Activated naive CD4-positive, alpha-beta T cell treated with anti-CD3 and anti-CD28 coated beads for 36 hours (primary cell): ENCODE measurements at regions not wholly inside any gene's neighbourhood (a gene's known extent, or its start where the extent isn't known, plus 50 kb on each side); places are given as distances from the start of the nearest gene placed in this dataset.

ENCODE experiments used
- CTCF ChIA-PET: fragments of 350-600 bp; sonication (Branson Sonifier 250); formaldehyde crosslinking; loops from one replicate; lab custom pipeline; 2021; ENCODE audit warnings: antibody characterized with exemption; lab: Charles Lee
- DNase-seq: peaks from one replicate; pipeline ENCODE4 v3.0.0-alpha.2; 2020
- H3K27ac Mint-ChIP-seq: one replicate; pipeline ENCODE4 v1.8.0; 2021; ENCODE audit warnings: mild to moderate bottlenecking, mixed read lengths
- H3K27me3 Mint-ChIP-seq: one replicate; pipeline ENCODE4 v1.8.0; 2021; ENCODE audit warnings: low read depth, mixed read lengths
- H3K36me3 Mint-ChIP-seq: one replicate; pipeline ENCODE4 v1.8.0; 2021; ENCODE audit warnings: low read depth, mixed read lengths
- H3K4me1 Mint-ChIP-seq: one replicate; pipeline ENCODE4 v1.8.0; 2021; ENCODE audit warnings: low read depth, mixed read lengths
- H3K4me3 Mint-ChIP-seq: one replicate; pipeline ENCODE4 v1.8.0; 2021; ENCODE audit warnings: mild to moderate bottlenecking, moderate library complexity, mixed read lengths
- H3K9me3 Mint-ChIP-seq: one replicate; pipeline ENCODE4 v1.8.0; 2021; ENCODE audit warnings: mixed read lengths
- intact Hi-C: fragments of 100-400 bp; cut with micrococcal nuclease; formaldehyde crosslinking; loops from one replicate; pipeline ENCODE4 v1.15.1; 2023

- no peaks in the 10 kb centered on the region for H3K36me3 Mint-ChIP-seq
- H3K4me3 Mint-ChIP-seq: no peak overlapping the region
- no peak for DNase-seq
- CTCF ChIA-PET: no interaction called here
- peaks cover 21% of the 10 kb centered on the region for H3K27me3 Mint-ChIP-seq
- intact Hi-C loops: no loop called here
- no peak overlapping the region for H3K27ac Mint-ChIP-seq
- H3K9me3 Mint-ChIP-seq: no peaks in the 10 kb centered on the region
- peaks cover 3% of the 10 kb centered on the region for H3K4me1 Mint-ChIP-seq
These were observed 72.7 kb upstream of the SLCO4A1 start for GRCh38 chr20:62569615-62570014.

- H3K27ac Mint-ChIP-seq: no peak overlapping the region
- no peak for DNase-seq
- no peaks in the 10 kb centered on the region for H3K9me3 Mint-ChIP-seq
- H3K4me1 Mint-ChIP-seq: peaks cover 3% of the 10 kb centered on the region
- intact Hi-C loops: no loop called here
- no peak overlapping the region for H3K4me3 Mint-ChIP-seq
- peaks cover 21% of the 10 kb centered on the region for H3K27me3 Mint-ChIP-seq
- no peaks in the 10 kb centered on the region for H3K36me3 Mint-ChIP-seq
- CTCF ChIA-PET: no interaction called here
These were observed 71.9 kb upstream of the SLCO4A1 start for GRCh38 chr20:62570403-62570802.

- DNase-seq: no peak
- H3K4me3 Mint-ChIP-seq: no peak overlapping the region
- no peak overlapping the region for H3K27ac Mint-ChIP-seq
- H3K9me3 Mint-ChIP-seq: no peaks in the 10 kb centered on the region
- peaks cover 3% of the 10 kb centered on the region for H3K4me1 Mint-ChIP-seq
- H3K36me3 Mint-ChIP-seq: no peaks in the 10 kb centered on the region
- peaks cover 21% of the 10 kb centered on the region for H3K27me3 Mint-ChIP-seq
- intact Hi-C loops: no loop called here
- CTCF ChIA-PET: interaction anchor here (0.6 to 1.0 kb wide), 2 partner anchors 38 to 180 kb away, joined by 3 to 4 read pairs; no protein-coding TSS in a partner anchor
These were observed 71.2 kb upstream of the SLCO4A1 start for GRCh38 chr20:62570897-62571668.

- no peak overlapping the region for H3K4me3 Mint-ChIP-seq
- H3K27ac Mint-ChIP-seq: no peak overlapping the region
- DNase-seq: peak; percentile 22
These were observed 70.5 kb upstream of the SLCO4A1 start for GRCh38 chr20:62571669-62572344.

GRCh38 chr20:62572980-62573379 is 69.3 kb upstream of the SLCO4A1 start:
- Mint-ChIP-seq H3K27me3 (peaks cover 31% of the 10 kb centered on the region), H3K27ac (no peak overlapping the region), H3K36me3 (no peaks in the 10 kb centered on the region), H3K4me3 (no peak overlapping the region), H3K9me3 (no peaks in the 10 kb centered on the region), H3K4me1 (peaks cover 3% of the 10 kb centered on the region)
- CTCF ChIA-PET: no interaction called here
- intact Hi-C loops: no loop called here
- DNase-seq: no peak

More at GRCh38 chr20:62571669-62572344, 70.5 kb upstream of the SLCO4A1 start:
- CTCF ChIA-PET: interaction anchor here (0.6 to 1.0 kb wide), 2 partner anchors 37 to 180 kb away, joined by 3 to 4 read pairs; no protein-coding TSS in a partner anchor
- no peaks in the 10 kb centered on the region for H3K36me3 Mint-ChIP-seq
- H3K4me1 Mint-ChIP-seq: peaks cover 3% of the 10 kb centered on the region
- no peaks in the 10 kb centered on the region for H3K9me3 Mint-ChIP-seq
- intact Hi-C loops: no loop called here
- H3K27me3 Mint-ChIP-seq: peaks cover 22% of the 10 kb centered on the region

- intact Hi-C loops: no loop called here
- H3K27ac Mint-ChIP-seq: no peak overlapping the region
- peaks cover 3% of the 10 kb centered on the region for H3K4me1 Mint-ChIP-seq
- no peak overlapping the region for H3K4me3 Mint-ChIP-seq
- H3K36me3 Mint-ChIP-seq: no peaks in the 10 kb centered on the region
- CTCF ChIA-PET: no interaction called here
- DNase-seq: no peak
- peaks cover 38% of the 10 kb centered on the region for H3K27me3 Mint-ChIP-seq
- no peaks in the 10 kb centered on the region for H3K9me3 Mint-ChIP-seq
These were observed 68.5 kb upstream of the SLCO4A1 start for GRCh38 chr20:62573817-62574216.

GRCh38 chr20:62574230-62574993 is 67.9 kb upstream of the SLCO4A1 start:
- no peaks in the 10 kb centered on the region for H3K9me3 Mint-ChIP-seq
- H3K36me3 Mint-ChIP-seq: no peaks in the 10 kb centered on the region
- H3K4me3 Mint-ChIP-seq: no peak overlapping the region
- CTCF ChIA-PET: interaction anchor here (0.8 kb wide), 1 partner anchor 15 kb away, joined by 5 read pairs; no protein-coding TSS in a partner anchor
- no peak overlapping the region for H3K27ac Mint-ChIP-seq
- intact Hi-C loops: no loop called here
- peaks cover 3% of the 10 kb centered on the region for H3K4me1 Mint-ChIP-seq
- no peak for DNase-seq
- H3K27me3 Mint-ChIP-seq: peaks cover 39% of the 10 kb centered on the region

- no peaks in the 10 kb centered on the region for H3K36me3 Mint-ChIP-seq
- no peak overlapping the region for H3K4me3 Mint-ChIP-seq
- no peak overlapping the region for H3K27ac Mint-ChIP-seq
- intact Hi-C loops: no loop called here
- H3K4me1 Mint-ChIP-seq: peaks cover 2% of the 10 kb centered on the region
- no peaks in the 10 kb centered on the region for H3K9me3 Mint-ChIP-seq
- CTCF ChIA-PET: no interaction called here
- peaks cover 43% of the 10 kb centered on the region for H3K27me3 Mint-ChIP-seq
- DNase-seq: no peak
These were observed 66.2 kb upstream of the SLCO4A1 start for GRCh38 chr20:62575976-62576722.

- CTCF ChIA-PET: interaction anchor here (0.7 kb wide), 1 partner anchor 26 kb away, joined by 3 read pairs; no protein-coding TSS in a partner anchor
- Mint-ChIP-seq H3K4me3 (no peak overlapping the region), H3K27me3 (peaks cover 45% of the 10 kb centered on the region), H3K36me3 (no peaks in the 10 kb centered on the region), H3K27ac (no peak overlapping the region), H3K9me3 (no peaks in the 10 kb centered on the region), H3K4me1 (peaks cover 2% of the 10 kb centered on the region)
- no peak for DNase-seq
- intact Hi-C loops: no loop called here
These were observed 65.4 kb upstream of the SLCO4A1 start for GRCh38 chr20:62576815-62577489.

GRCh38 chr20:62577490-62577836 is 64.8 kb upstream of the SLCO4A1 start:
- intact Hi-C loops: no loop called here
- Mint-ChIP-seq H3K4me1 (peaks cover 2% of the 10 kb centered on the region), H3K36me3 (no peaks in the 10 kb centered on the region), H3K9me3 (no peaks in the 10 kb centered on the region), H3K27me3 (peaks cover 48% of the 10 kb centered on the region), H3K27ac (no peak overlapping the region), H3K4me3 (no peak overlapping the region)
- CTCF ChIA-PET: interaction anchor here (0.7 kb wide), 1 partner anchor 26 kb away, joined by 3 read pairs; no protein-coding TSS in a partner anchor
- DNase-seq: no peak

GRCh38 chr20:62578294-62578897 is 63.9 kb upstream of the SLCO4A1 start:
- Mint-ChIP-seq H3K9me3 (no peaks in the 10 kb centered on the region), H3K27me3 (peaks cover 57% of the 10 kb centered on the region), H3K36me3 (no peaks in the 10 kb centered on the region), H3K4me1 (peaks cover 2% of the 10 kb centered on the region), H3K27ac (no peak overlapping the region), H3K4me3 (no peak overlapping the region)
- DNase-seq: no peak
- CTCF ChIA-PET: interaction anchor here (1.1 kb wide), 1 partner anchor 78 kb away, joined by 6 read pairs; no protein-coding TSS in a partner anchor
- intact Hi-C loops: no loop called here
